Muscle of arm (tissue), 1 donor: ENCODE measurements at regions not wholly inside any gene's neighbourhood (a gene's known extent, or its start where the extent isn't known, plus 50 kb on each side); places are given as distances from the start of the nearest gene placed in this dataset.
A peak's percentile ranks its signal among the peaks of the same experiment; 100 is the strongest.
"Not testable (repeated sequence)": the region's sequence is repeated elsewhere in the genome, so short reads cannot be mapped to it uniquely, and the experiment has no call there.

Experiments used
- DNase-seq: peaks from one replicate; pipeline ENCODE4 v3.0.0-alpha.2; 2013

- no peak for DNase-seq
These were observed 407.9 kb upstream of the BTBD3 start for GRCh38 chr20:11509776-11510175.

GRCh38 chr20:11511821-11512220 is 405.9 kb upstream of the BTBD3 start:
- no peak for DNase-seq

GRCh38 chr20:11513241-11513745 is 404.4 kb upstream of the BTBD3 start:
- not testable (repeated sequence) for DNase-seq

- DNase-seq, result no peak
These were observed 401.2 kb upstream of the BTBD3 start for GRCh38 chr20:11516448-11516847.

GRCh38 chr20:11520596-11520995 is 397.1 kb upstream of the BTBD3 start:
- no peak for DNase-seq

- DNase-seq, result peak; percentile 50
These were observed 396.0 kb upstream of the BTBD3 start for GRCh38 chr20:11521476-11522365.

GRCh38 chr20:11522366-11522741 is 395.3 kb upstream of the BTBD3 start:
- DNase-seq, result no peak

- DNase-seq, result no peak
These were observed 388.6 kb upstream of the BTBD3 start for GRCh38 chr20:11529047-11529446.

- DNase-seq, result no peak
These were observed 380.7 kb upstream of the BTBD3 start for GRCh38 chr20:11537032-11537431.

GRCh38 chr20:11539450-11539849 is 378.2 kb upstream of the BTBD3 start:
- DNase-seq, result no peak

- no peak for DNase-seq
These were observed 377.1 kb upstream of the BTBD3 start for GRCh38 chr20:11540558-11540957.

GRCh38 chr20:11542645-11543044 is 375.0 kb upstream of the BTBD3 start:
- DNase-seq, result no peak

- DNase-seq, result peak; percentile 80
These were observed 373.5 kb upstream of the BTBD3 start for GRCh38 chr20:11544029-11544678.

GRCh38 chr20:11546939-11547338 is 370.8 kb upstream of the BTBD3 start:
- DNase-seq, result no peak

GRCh38 chr20:11549172-11550103 is 368.3 kb upstream of the BTBD3 start:
- no peak for DNase-seq

GRCh38 chr20:11550657-11551338 is 366.9 kb upstream of the BTBD3 start:
- DNase-seq, result no peak

- DNase-seq, result no peak
These were observed 366.2 kb upstream of the BTBD3 start for GRCh38 chr20:11551479-11551878.

- DNase-seq, result no peak
These were observed 364.1 kb upstream of the BTBD3 start for GRCh38 chr20:11553603-11554002.

GRCh38 chr20:11555510-11555909 is 362.2 kb upstream of the BTBD3 start:
- DNase-seq, result no peak

GRCh38 chr20:11556410-11556809 is 361.3 kb upstream of the BTBD3 start:
- DNase-seq, result no peak

- no peak for DNase-seq
These were observed 353.2 kb upstream of the BTBD3 start for GRCh38 chr20:11564491-11564890.
